SK-N-SH (cell line): ENCODE measurements at regions not wholly inside any gene's neighbourhood (a gene's known extent, or its start where the extent isn't known, plus 50 kb on each side); places are given as distances from the start of the nearest gene placed in this dataset.

Source experiments
- CHD2 ChIP-seq: fragments of 150-350 bp; IDR thresholded peaks from 2 replicates; pipeline ENCODE4 v1.6.1; 2018; ENCODE audit warnings: low read length; ENCODE audit not compliant: partially characterized antibody
- ELF1 ChIP-seq: IDR thresholded peaks from 2 replicates; pipeline ENCODE4 v1.4.0; 2012
- EZH2phosphoT487 ChIP-seq: fragments of 200-600 bp; sonication (generic); IDR thresholded peaks from 2 replicates; pipeline ENCODE4 v1.6.1; 2017; ENCODE audit warnings: low read depth, mixed run types, mild to moderate bottlenecking, antibody characterized with exemption, moderate library complexity, borderline replicate concordance
- FOXJ3 ChIP-seq: sonication (generic); formaldehyde crosslinking; IDR thresholded peaks from 2 replicates; pipeline ENCODE4 v1.5.1; 2020; ENCODE audit warnings: mild to moderate bottlenecking, missing genetic modification reagents
- RAD21 ChIP-seq: IDR thresholded peaks from 2 replicates; pipeline ENCODE4 v1.6.1; 2012; ENCODE audit warnings: mild to moderate bottlenecking, low read length
- SIN3A ChIP-seq: IDR thresholded peaks from 2 replicates; pipeline ENCODE4 v1.6.1; 2012; ENCODE audit warnings: low read depth, mild to moderate bottlenecking, low read length, moderate library complexity, borderline replicate concordance
- TAF1 ChIP-seq: IDR thresholded peaks from 2 replicates; pipeline ENCODE4 v1.6.1; 2012; ENCODE audit warnings: low read depth, mild to moderate bottlenecking, low read length, moderate library complexity, borderline replicate concordance
- TEAD4 ChIP-seq: IDR thresholded peaks from 2 replicates; pipeline ENCODE4 v1.4.0; 2012; ENCODE audit warnings: mild to moderate bottlenecking, borderline replicate concordance; ENCODE audit not compliant: insufficient read depth
- TF ChIP-seq, protein P1 (sequence below): IDR thresholded peaks from 2 replicates; pipeline ENCODE4 v1.6.1; 2012; ENCODE audit warnings: mild to moderate bottlenecking, low read depth, low read length, moderate library complexity
- TF ChIP-seq, protein P2 (sequence below): fragments of 200-600 bp; sonication (generic); IDR thresholded peaks from 2 replicates; pipeline ENCODE4 v1.6.1; 2017; ENCODE audit warnings: antibody characterized with exemption, mild to moderate bottlenecking, moderate library complexity
- TF ChIP-seq, protein P3 (sequence below): IDR thresholded peaks from 2 replicates; pipeline ENCODE4 v1.4.0; 2012; ENCODE audit warnings: low read depth

- TF ChIP-seq, protein P1, sequence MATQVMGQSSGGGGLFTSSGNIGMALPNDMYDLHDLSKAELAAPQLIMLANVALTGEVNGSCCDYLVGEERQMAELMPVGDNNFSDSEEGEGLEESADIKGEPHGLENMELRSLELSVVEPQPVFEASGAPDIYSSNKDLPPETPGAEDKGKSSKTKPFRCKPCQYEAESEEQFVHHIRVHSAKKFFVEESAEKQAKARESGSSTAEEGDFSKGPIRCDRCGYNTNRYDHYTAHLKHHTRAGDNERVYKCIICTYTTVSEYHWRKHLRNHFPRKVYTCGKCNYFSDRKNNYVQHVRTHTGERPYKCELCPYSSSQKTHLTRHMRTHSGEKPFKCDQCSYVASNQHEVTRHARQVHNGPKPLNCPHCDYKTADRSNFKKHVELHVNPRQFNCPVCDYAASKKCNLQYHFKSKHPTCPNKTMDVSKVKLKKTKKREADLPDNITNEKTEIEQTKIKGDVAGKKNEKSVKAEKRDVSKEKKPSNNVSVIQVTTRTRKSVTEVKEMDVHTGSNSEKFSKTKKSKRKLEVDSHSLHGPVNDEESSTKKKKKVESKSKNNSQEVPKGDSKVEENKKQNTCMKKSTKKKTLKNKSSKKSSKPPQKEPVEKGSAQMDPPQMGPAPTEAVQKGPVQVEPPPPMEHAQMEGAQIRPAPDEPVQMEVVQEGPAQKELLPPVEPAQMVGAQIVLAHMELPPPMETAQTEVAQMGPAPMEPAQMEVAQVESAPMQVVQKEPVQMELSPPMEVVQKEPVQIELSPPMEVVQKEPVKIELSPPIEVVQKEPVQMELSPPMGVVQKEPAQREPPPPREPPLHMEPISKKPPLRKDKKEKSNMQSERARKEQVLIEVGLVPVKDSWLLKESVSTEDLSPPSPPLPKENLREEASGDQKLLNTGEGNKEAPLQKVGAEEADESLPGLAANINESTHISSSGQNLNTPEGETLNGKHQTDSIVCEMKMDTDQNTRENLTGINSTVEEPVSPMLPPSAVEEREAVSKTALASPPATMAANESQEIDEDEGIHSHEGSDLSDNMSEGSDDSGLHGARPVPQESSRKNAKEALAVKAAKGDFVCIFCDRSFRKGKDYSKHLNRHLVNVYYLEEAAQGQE: no peak
- TF ChIP-seq, protein P2, sequence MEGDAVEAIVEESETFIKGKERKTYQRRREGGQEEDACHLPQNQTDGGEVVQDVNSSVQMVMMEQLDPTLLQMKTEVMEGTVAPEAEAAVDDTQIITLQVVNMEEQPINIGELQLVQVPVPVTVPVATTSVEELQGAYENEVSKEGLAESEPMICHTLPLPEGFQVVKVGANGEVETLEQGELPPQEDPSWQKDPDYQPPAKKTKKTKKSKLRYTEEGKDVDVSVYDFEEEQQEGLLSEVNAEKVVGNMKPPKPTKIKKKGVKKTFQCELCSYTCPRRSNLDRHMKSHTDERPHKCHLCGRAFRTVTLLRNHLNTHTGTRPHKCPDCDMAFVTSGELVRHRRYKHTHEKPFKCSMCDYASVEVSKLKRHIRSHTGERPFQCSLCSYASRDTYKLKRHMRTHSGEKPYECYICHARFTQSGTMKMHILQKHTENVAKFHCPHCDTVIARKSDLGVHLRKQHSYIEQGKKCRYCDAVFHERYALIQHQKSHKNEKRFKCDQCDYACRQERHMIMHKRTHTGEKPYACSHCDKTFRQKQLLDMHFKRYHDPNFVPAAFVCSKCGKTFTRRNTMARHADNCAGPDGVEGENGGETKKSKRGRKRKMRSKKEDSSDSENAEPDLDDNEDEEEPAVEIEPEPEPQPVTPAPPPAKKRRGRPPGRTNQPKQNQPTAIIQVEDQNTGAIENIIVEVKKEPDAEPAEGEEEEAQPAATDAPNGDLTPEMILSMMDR: no peak
- no peak for TF ChIP-seq TAF1
- no peak for TF ChIP-seq ELF1
- TF ChIP-seq RAD21: no peak
- TF ChIP-seq, protein P3, sequence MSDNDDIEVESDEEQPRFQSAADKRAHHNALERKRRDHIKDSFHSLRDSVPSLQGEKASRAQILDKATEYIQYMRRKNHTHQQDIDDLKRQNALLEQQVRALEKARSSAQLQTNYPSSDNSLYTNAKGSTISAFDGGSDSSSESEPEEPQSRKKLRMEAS: no peak
- no peak for TF ChIP-seq TEAD4
- TF ChIP-seq EZH2phosphoT487: no peak
- TF ChIP-seq CHD2: no peak
- TF ChIP-seq SIN3A: no peak
- no peak for TF ChIP-seq FOXJ3
Measured at GRCh38 chr2:144998435-144998834, 478.5 kb upstream of the ZEB2 start.
